Smooth muscle cell (in vitro differentiated cells): ENCODE measurements at regions not wholly inside any gene's neighbourhood (a gene's known extent, or its start where the extent isn't known, plus 50 kb on each side); places are given as distances from the start of the nearest gene placed in this dataset.

Experiments used
- DNase-seq: peaks from one replicate; lab custom pipeline; 2025; ENCODE audit not compliant: unreplicated experiment; lab: John Stamatoyannopoulos, UW
- H2AFZ ChIP-seq: fragments of 200-600 bp; sonication (generic); 2 replicates; pipeline ENCODE4 v1.6.0; 2016; ENCODE audit warnings: antibody characterized with exemption, low read depth, mild to moderate bottlenecking
- H3F3A ChIP-seq: fragments of 200-600 bp; sonication (generic); 2 replicates; pipeline ENCODE4 v1.6.0; 2017; ENCODE audit warnings: antibody characterized with exemption, low read depth
- H3K27ac ChIP-seq: fragments of 200-600 bp; sonication (generic); 2 replicates; pipeline ENCODE4 v1.5.1; 2016; ENCODE audit warnings: low read depth, mild to moderate bottlenecking
- H3K27me3 ChIP-seq: fragments of 200-600 bp; sonication (generic); 2 replicates; pipeline ENCODE4 v1.6.1; 2016; ENCODE audit warnings: low read depth, mild to moderate bottlenecking
- H3K36me3 ChIP-seq: fragments of 200-600 bp; sonication (generic); 2 replicates; pipeline ENCODE4 v1.5.1; 2016; ENCODE audit warnings: low read depth
- H3K4me1 ChIP-seq: fragments of 200-600 bp; sonication (generic); 2 replicates; pipeline ENCODE4 v1.5.1; 2016; ENCODE audit warnings: low read depth
- H3K4me2 ChIP-seq: fragments of 200-600 bp; sonication (generic); 2 replicates; pipeline ENCODE4 v1.6.0; 2016; ENCODE audit warnings: mild to moderate bottlenecking
- H3K4me3 ChIP-seq: fragments of 200-600 bp; sonication (generic); 2 replicates; pipeline ENCODE4 v1.5.1; 2016; ENCODE audit warnings: mild to moderate bottlenecking
- H3K79me2 ChIP-seq: fragments of 200-600 bp; sonication (generic); 2 replicates; pipeline ENCODE4 v1.6.0; 2016; ENCODE audit warnings: low read depth, mild to moderate bottlenecking
- H3K9ac ChIP-seq: fragments of 200-600 bp; sonication (generic); 2 replicates; pipeline ENCODE4 v1.6.0; 2016; ENCODE audit warnings: low read depth
- H3K9me3 ChIP-seq: fragments of 200-600 bp; sonication (generic); replicated peaks from 2 replicates; pipeline ENCODE4 v1.5.1; 2016; ENCODE audit warnings: low read depth
- H4K20me1 ChIP-seq: fragments of 200-600 bp; sonication (generic); 2 replicates; pipeline ENCODE4 v1.6.0; 2016; ENCODE audit warnings: low read depth
- CTCF ChIP-seq: fragments of 200-600 bp; sonication (generic); IDR thresholded peaks from 2 replicates; pipeline ENCODE4 v1.5.1; 2017; ENCODE audit warnings: borderline replicate concordance, mild to moderate bottlenecking, antibody characterized with exemption; ENCODE audit not compliant: insufficient read depth, poor library complexity, severe bottlenecking
- WGBS: methylation state at CpG from one replicate; pipeline ENCODE4 v1.1.7; 2016; ENCODE audit warnings: low lambda C conversion rate; 5-methylcytosine and 5-hydroxymethylcytosine counted together

GRCh38 chr6:41439524-41440418 is 104.4 kb downstream of the NCR2 start:
- no peaks in the 10 kb centered on the region for H3K79me2 ChIP-seq
- H3F3A ChIP-seq: no peaks in the 10 kb centered on the region
- no peak overlapping the region for H2AFZ ChIP-seq
- WGBS: 69% methylated on average over 8 of the region's 8 CpGs
- no peak overlapping the region for H3K9ac ChIP-seq
- no peak overlapping the region for H3K27ac ChIP-seq
- no peak for TF ChIP-seq CTCF
- H3K9me3 ChIP-seq: no peaks in the 10 kb centered on the region
- no peaks in the 10 kb centered on the region for H3K36me3 ChIP-seq
- H3K27me3 ChIP-seq: no peaks in the 10 kb centered on the region
- H3K4me3 ChIP-seq: no peak overlapping the region
- H4K20me1 ChIP-seq: no peaks in the 10 kb centered on the region
- no peak overlapping the region for H3K4me2 ChIP-seq
- H3K4me1 ChIP-seq: peaks cover 35% of the 10 kb centered on the region
- DNase-seq: no peak

GRCh38 chr6:41440958-41441357 is 105.2 kb upstream of the FOXP4 start:
- DNase-seq: no peak
- no peak overlapping the region for H2AFZ ChIP-seq
- no peaks in the 10 kb centered on the region for H3K79me2 ChIP-seq
- no peaks in the 10 kb centered on the region for H3K36me3 ChIP-seq
- H3K9ac ChIP-seq: no peak overlapping the region
- 94% methylated on average over 6 of the region's 6 CpGs for WGBS
- no peak for TF ChIP-seq CTCF
- no peaks in the 10 kb centered on the region for H3K27me3 ChIP-seq
- no peak overlapping the region for H3K27ac ChIP-seq
- H3K4me2 ChIP-seq: no peak overlapping the region
- no peaks in the 10 kb centered on the region for H3K9me3 ChIP-seq
- H3K4me1 ChIP-seq: peaks cover 35% of the 10 kb centered on the region
- H3K4me3 ChIP-seq: no peak overlapping the region
- H4K20me1 ChIP-seq: no peaks in the 10 kb centered on the region
- no peaks in the 10 kb centered on the region for H3F3A ChIP-seq

GRCh38 chr6:41441598-41442351 is 104.4 kb upstream of the FOXP4 start:
- Histone ChIP-seq H3K4me2 (no peak overlapping the region), H3K4me1 (peaks cover 35% of the 10 kb centered on the region), H2AFZ (no peak overlapping the region), H3K4me3 (no peak overlapping the region), H3K9me3 (no peaks in the 10 kb centered on the region), H4K20me1 (no peaks in the 10 kb centered on the region), H3K36me3 (no peaks in the 10 kb centered on the region), H3F3A (no peaks in the 10 kb centered on the region), H3K9ac (no peak overlapping the region), H3K27ac (no peak overlapping the region), H3K79me2 (no peaks in the 10 kb centered on the region), H3K27me3 (no peaks in the 10 kb centered on the region)
- WGBS: 88% methylated on average over 6 of the region's 9 CpGs
- DNase-seq: no peak
- no peak for TF ChIP-seq CTCF
